Endometrium (tissue), 2 donors: ENCODE measurements at regions not wholly inside any gene's neighbourhood (a gene's known extent, or its start where the extent isn't known, plus 50 kb on each side); places are given as distances from the start of the nearest gene placed in this dataset.
A peak's percentile ranks its signal among the peaks of the same experiment; 100 is the strongest.
"Not testable (repeated sequence)": the region's sequence is repeated elsewhere in the genome, so short reads cannot be mapped to it uniquely, and the experiment has no call there.

Source experiments
- FAIRE-seq: peaks from 2 replicates; lab custom pipeline; 2012; peaks lifted over from hg19 to GRCh38; lab: Jason Lieb, UNC
- donor health status: control.
- donor health status: control.

- FAIRE-seq: peak; percentile 23
Measured at GRCh38 chr11:122020902-122021301, 95.1 kb downstream of the BLID start.

- no peak for FAIRE-seq
Measured at GRCh38 chr11:122019908-122020694, 95.9 kb downstream of the BLID start.

GRCh38 chr11:122007601-122008071 lies 108.4 kb downstream of the BLID start:
- no peak for FAIRE-seq

GRCh38 chr11:122004446-122004845 lies 111.6 kb downstream of the BLID start:
- no peak for FAIRE-seq

- no peak for FAIRE-seq
Measured at GRCh38 chr11:122002926-122003325, 113.1 kb downstream of the BLID start.

GRCh38 chr11:122002047-122002446 lies 114.0 kb downstream of the BLID start:
- no peak for FAIRE-seq

- no peak for FAIRE-seq
Measured at GRCh38 chr11:121999651-122000050, 116.4 kb downstream of the BLID start.

- no peak for FAIRE-seq
Measured at GRCh38 chr11:121996574-121996973, 119.4 kb downstream of the BLID start.

GRCh38 chr11:121983901-121984300 lies 132.1 kb downstream of the BLID start:
- no peak for FAIRE-seq

GRCh38 chr11:121977914-121978313 lies 138.1 kb downstream of the BLID start:
- FAIRE-seq: not testable (repeated sequence)

GRCh38 chr11:121968638-121969037 lies 147.4 kb downstream of the BLID start:
- FAIRE-seq: no peak

- no peak for FAIRE-seq
Measured at GRCh38 chr11:121967131-121967704, 148.8 kb downstream of the BLID start.

GRCh38 chr11:121965330-121965729 lies 150.7 kb downstream of the BLID start:
- no peak for FAIRE-seq

GRCh38 chr11:121964591-121964990 lies 151.4 kb downstream of the BLID start:
- FAIRE-seq: no peak

GRCh38 chr11:121963846-121964245 lies 152.2 kb downstream of the BLID start:
- not testable (repeated sequence) for FAIRE-seq

GRCh38 chr11:121961321-121961801 lies 154.7 kb downstream of the BLID start:
- FAIRE-seq: peak; percentile 74

GRCh38 chr11:121958971-121959325 lies 157.1 kb downstream of the BLID start:
- no peak for FAIRE-seq

- peak; percentile 65 for FAIRE-seq
Measured at GRCh38 chr11:121958323-121958970, 157.6 kb downstream of the BLID start.

GRCh38 chr11:121953122-121953521 lies 162.9 kb downstream of the BLID start:
- no peak for FAIRE-seq

- FAIRE-seq: no peak
Measured at GRCh38 chr11:121950160-121950559, 165.9 kb downstream of the BLID start.

- no peak for FAIRE-seq
Measured at GRCh38 chr11:121946514-121946913, 169.5 kb downstream of the BLID start.

GRCh38 chr11:121944556-121945230 lies 171.3 kb downstream of the BLID start:
- FAIRE-seq: no peak

- no peak for FAIRE-seq
Measured at GRCh38 chr11:121938076-121938475, 177.9 kb downstream of the BLID start.
